DMS 273 treated with DMSO at 0.1 percent for 48 hours (cell line): ENCODE measurements at regions not wholly inside any gene's neighbourhood (a gene's known extent, or its start where the extent isn't known, plus 50 kb on each side); places are given as distances from the start of the nearest gene placed in this dataset.

Experiments
- DNase-seq: peaks from one replicate; lab custom pipeline; 2025; lab: John Stamatoyannopoulos, UW

- no peak for DNase-seq
Measured at GRCh38 chr16:64019339-64019738, 1102.5 kb downstream of the CDH11 start.

GRCh38 chr16:64017796-64018195 is 1104.1 kb downstream of the CDH11 start:
- no peak for DNase-seq

GRCh38 chr16:64013856-64014255 is 1108.0 kb downstream of the CDH11 start:
- no peak for DNase-seq

- DNase-seq, result no peak
Measured at GRCh38 chr16:64012166-64012565, 1109.7 kb downstream of the CDH11 start.

GRCh38 chr16:64011650-64012049 is 1110.2 kb downstream of the CDH11 start:
- no peak for DNase-seq

- no peak for DNase-seq
Measured at GRCh38 chr16:64008131-64008530, 1113.7 kb downstream of the CDH11 start.

GRCh38 chr16:64004116-64004515 is 1117.7 kb downstream of the CDH11 start:
- DNase-seq, result no peak

GRCh38 chr16:63995025-63995424 is 1126.8 kb downstream of the CDH11 start:
- DNase-seq, result no peak

- DNase-seq, result no peak
Measured at GRCh38 chr16:63983401-63983800, 1138.5 kb downstream of the CDH11 start.

- no peak for DNase-seq
Measured at GRCh38 chr16:63982741-63983140, 1139.1 kb downstream of the CDH11 start.

GRCh38 chr16:63982110-63982509 is 1139.8 kb downstream of the CDH11 start:
- no peak for DNase-seq

- DNase-seq, result no peak
Measured at GRCh38 chr16:63981639-63982038, 1140.2 kb downstream of the CDH11 start.

- no peak for DNase-seq
Measured at GRCh38 chr16:63980763-63981162, 1141.1 kb downstream of the CDH11 start.

GRCh38 chr16:63978240-63978639 is 1143.6 kb downstream of the CDH11 start:
- DNase-seq, result no peak

GRCh38 chr16:63976345-63976744 is 1145.5 kb downstream of the CDH11 start:
- DNase-seq, result no peak

GRCh38 chr16:63975669-63976068 is 1146.2 kb downstream of the CDH11 start:
- DNase-seq, result no peak

- DNase-seq, result no peak
Measured at GRCh38 chr16:63967966-63968365, 1153.9 kb downstream of the CDH11 start.

GRCh38 chr16:63960321-63960720 is 1161.5 kb downstream of the CDH11 start:
- DNase-seq, result no peak

GRCh38 chr16:63947022-63947421 is 1174.8 kb downstream of the CDH11 start:
- no peak for DNase-seq

- DNase-seq, result no peak
Measured at GRCh38 chr16:63945806-63946205, 1176.1 kb downstream of the CDH11 start.

- DNase-seq, result no peak
Measured at GRCh38 chr16:63943566-63943965, 1178.3 kb downstream of the CDH11 start.

GRCh38 chr16:63938661-63939060 is 1183.2 kb downstream of the CDH11 start:
- no peak for DNase-seq

- DNase-seq, result no peak
Measured at GRCh38 chr16:63933841-63934240, 1188.0 kb downstream of the CDH11 start.

GRCh38 chr16:63928421-63928820 is 1193.4 kb downstream of the CDH11 start:
- no peak for DNase-seq

GRCh38 chr16:63925221-63925620 is 1196.6 kb downstream of the CDH11 start:
- DNase-seq, result no peak
